ENCODE measurements at regions not wholly inside any gene's neighbourhood (a gene's known extent, or its start where the extent isn't known, plus 50 kb on each side); places are given as distances from the start of the nearest gene placed in this dataset.

DNA sequence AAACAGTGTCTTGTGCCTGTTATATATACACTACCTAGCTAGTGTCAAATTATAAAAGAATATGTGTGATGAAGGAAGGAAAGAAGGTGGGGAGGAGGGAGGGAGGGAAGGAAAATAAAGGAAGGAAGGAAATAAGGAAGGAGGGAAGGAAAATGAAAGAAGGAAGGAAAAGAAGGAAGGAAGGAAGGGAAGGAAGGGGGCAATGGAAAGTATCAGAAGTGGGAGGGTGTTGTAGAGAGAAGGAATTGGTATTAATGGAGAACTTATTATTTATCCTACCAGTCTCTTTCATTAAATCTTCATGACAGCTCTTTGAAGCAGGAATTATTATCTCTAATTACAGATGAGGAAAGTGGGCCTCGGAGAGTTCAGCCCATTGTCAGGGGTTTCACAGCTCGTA lies 202.4 kb downstream of the SAMD5 start:
- TF ChIP-seq, protein P1, sequence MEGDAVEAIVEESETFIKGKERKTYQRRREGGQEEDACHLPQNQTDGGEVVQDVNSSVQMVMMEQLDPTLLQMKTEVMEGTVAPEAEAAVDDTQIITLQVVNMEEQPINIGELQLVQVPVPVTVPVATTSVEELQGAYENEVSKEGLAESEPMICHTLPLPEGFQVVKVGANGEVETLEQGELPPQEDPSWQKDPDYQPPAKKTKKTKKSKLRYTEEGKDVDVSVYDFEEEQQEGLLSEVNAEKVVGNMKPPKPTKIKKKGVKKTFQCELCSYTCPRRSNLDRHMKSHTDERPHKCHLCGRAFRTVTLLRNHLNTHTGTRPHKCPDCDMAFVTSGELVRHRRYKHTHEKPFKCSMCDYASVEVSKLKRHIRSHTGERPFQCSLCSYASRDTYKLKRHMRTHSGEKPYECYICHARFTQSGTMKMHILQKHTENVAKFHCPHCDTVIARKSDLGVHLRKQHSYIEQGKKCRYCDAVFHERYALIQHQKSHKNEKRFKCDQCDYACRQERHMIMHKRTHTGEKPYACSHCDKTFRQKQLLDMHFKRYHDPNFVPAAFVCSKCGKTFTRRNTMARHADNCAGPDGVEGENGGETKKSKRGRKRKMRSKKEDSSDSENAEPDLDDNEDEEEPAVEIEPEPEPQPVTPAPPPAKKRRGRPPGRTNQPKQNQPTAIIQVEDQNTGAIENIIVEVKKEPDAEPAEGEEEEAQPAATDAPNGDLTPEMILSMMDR (IDR thresholded peaks at IDR 0.05), result no peak
- TF ChIP-seq POLR2A (IDR thresholded peaks at IDR 0.05) (no peak), EP300 (IDR thresholded peaks at IDR 0.05) (no peak)

Measured in tibial nerve (tissue), 4 donors.